ENCODE measurements at regions not wholly inside any gene's neighbourhood (a gene's known extent, or its start where the extent isn't known, plus 50 kb on each side); places are given as distances from the start of the nearest gene placed in this dataset.

DNA sequence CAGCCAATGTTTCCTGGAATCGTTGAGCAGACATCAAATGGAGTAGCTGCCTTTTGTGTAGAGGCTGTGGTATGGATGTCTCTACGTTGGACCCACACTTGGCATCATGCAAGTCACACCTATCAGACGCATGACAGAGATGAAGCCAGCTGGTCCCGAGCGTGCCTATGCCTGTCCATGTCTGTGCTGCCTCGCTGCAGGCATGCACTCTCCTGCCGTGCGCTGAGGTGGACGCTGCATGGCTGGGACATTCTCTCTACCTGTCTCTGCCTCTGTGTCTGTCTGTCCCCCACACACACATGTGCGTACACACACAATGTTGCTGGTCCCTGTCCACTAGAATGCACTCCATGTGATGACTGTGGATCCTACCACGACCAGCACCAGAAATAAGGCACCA is 514.2 kb upstream of the MYT1L start:
- TF ChIP-seq CTCF (IDR thresholded peaks at IDR 0.05; ENCODE audit: low read depth, low read length) (no peak), EZH2phosphoT487 (IDR thresholded peaks at IDR 0.05; ENCODE audit: low read depth) (no peak)
